H9 (cell line): ENCODE measurements at regions not wholly inside any gene's neighbourhood (a gene's known extent, or its start where the extent isn't known, plus 50 kb on each side); places are given as distances from the start of the nearest gene placed in this dataset.

Experiments
- DNase-seq: peaks from one replicate; pipeline ENCODE4 v3.0.0-alpha.2; 2017
- H2AFZ ChIP-seq: one replicate; pipeline ENCODE4 v1.6.1; 2013; ENCODE audit warnings: mild to moderate bottlenecking, low read length, control low read depth, moderate library complexity
- H2AK5ac ChIP-seq: 2 replicates; pipeline ENCODE4 v1.6.1; 2013; ENCODE audit warnings: low read length, control low read depth, mixed read lengths; ENCODE audit not compliant: insufficient read length
- H2BK120ac ChIP-seq: one replicate; pipeline ENCODE4 v1.6.1; 2013; ENCODE audit warnings: low read depth, mild to moderate bottlenecking, low read length, control low read depth, inconsistent platforms; ENCODE audit not compliant: poor library complexity, severe bottlenecking
- H2BK12ac ChIP-seq: 2 replicates; pipeline ENCODE4 v1.6.1; 2013; ENCODE audit warnings: low read length, control low read depth, mixed read lengths, low read depth; ENCODE audit not compliant: insufficient read length
- H2BK15ac ChIP-seq: 2 replicates; pipeline ENCODE4 v1.6.1; 2013; ENCODE audit warnings: low read depth, low read length, control low read depth
- H2BK20ac ChIP-seq: one replicate; pipeline ENCODE4 v1.6.1; 2013; ENCODE audit warnings: low read depth, mild to moderate bottlenecking, low read length, control low read depth, inconsistent platforms; ENCODE audit not compliant: poor library complexity, severe bottlenecking
- H2BK5ac ChIP-seq: 2 replicates; pipeline ENCODE4 v1.6.1; 2013; ENCODE audit warnings: low read length, control low read depth, mixed read lengths; ENCODE audit not compliant: insufficient read length
- H3K14ac ChIP-seq: 2 replicates; pipeline ENCODE4 v1.6.1; 2013; ENCODE audit warnings: low read length, control low read depth; ENCODE audit not compliant: insufficient read depth
- H3K18ac ChIP-seq: 2 replicates; pipeline ENCODE4 v1.6.1; 2013; ENCODE audit warnings: low read depth, mild to moderate bottlenecking, mixed read lengths, low read length, control low read depth; ENCODE audit not compliant: insufficient read length
- H3K23ac ChIP-seq: 2 replicates; pipeline ENCODE4 v1.6.1; 2013; ENCODE audit warnings: low read length, control low read depth, mixed read lengths, low read depth; ENCODE audit not compliant: insufficient read length
- H3K23me2 ChIP-seq: 2 replicates; pipeline ENCODE4 v1.6.1; 2013; ENCODE audit warnings: low read depth, mild to moderate bottlenecking, mixed read lengths, low read length, control low read depth; ENCODE audit not compliant: insufficient read length, poor library complexity, severe bottlenecking
- H3K27ac ChIP-seq: 2 replicates; pipeline ENCODE4 v1.5.1; 2013; ENCODE audit warnings: low read length, control low read depth, mixed read lengths, low read depth; ENCODE audit not compliant: insufficient read length
- H3K27me3 ChIP-seq: 2 replicates; pipeline ENCODE4 v1.6.1; 2013; ENCODE audit warnings: low read length, control low read depth, inconsistent platforms; ENCODE audit not compliant: insufficient read depth
- H3K4ac ChIP-seq: 2 replicates; pipeline ENCODE4 v1.6.1; 2013; ENCODE audit warnings: low read depth, mild to moderate bottlenecking, control low read depth, inconsistent platforms, low read length, moderate library complexity
- H3K4me1 ChIP-seq: 2 replicates; pipeline ENCODE4 v1.6.1; 2013; ENCODE audit warnings: low read length, control low read depth, inconsistent platforms; ENCODE audit not compliant: insufficient read depth
- H3K4me2 ChIP-seq: 2 replicates; pipeline ENCODE4 v1.6.1; 2013; ENCODE audit warnings: low read length, control low read depth, mixed read lengths; ENCODE audit not compliant: insufficient read length, insufficient read depth
- H3K56ac ChIP-seq: 2 replicates; pipeline ENCODE4 v1.6.1; 2013; ENCODE audit warnings: low read depth, mild to moderate bottlenecking, mixed read lengths, low read length, control low read depth; ENCODE audit not compliant: insufficient read length
- H3K79me1 ChIP-seq: 2 replicates; pipeline ENCODE4 v1.6.1; 2013; ENCODE audit warnings: low read depth, mild to moderate bottlenecking, moderate library complexity, low read length, control low read depth, inconsistent platforms; ENCODE audit not compliant: insufficient read depth, poor library complexity, severe bottlenecking
- H3K79me2 ChIP-seq: 2 replicates; pipeline ENCODE4 v1.6.1; 2013; ENCODE audit warnings: low read length, control low read depth, inconsistent platforms; ENCODE audit not compliant: insufficient read depth
- H3K9ac ChIP-seq: 2 replicates; pipeline ENCODE4 v1.6.1; 2013; ENCODE audit warnings: low read length, control low read depth, mixed read lengths; ENCODE audit not compliant: insufficient read length; ENCODE audit errors: extremely low read depth
- H3K9me3 ChIP-seq: one replicate; pipeline ENCODE4 v1.6.1; 2013; ENCODE audit warnings: low read depth, low read length, inconsistent platforms; ENCODE audit not compliant: control insufficient read depth
- H3T11ph ChIP-seq: one replicate; pipeline ENCODE4 v1.6.1; 2013; ENCODE audit warnings: mild to moderate bottlenecking, low read length, control low read depth, inconsistent platforms
- H4K20me1 ChIP-seq: one replicate; pipeline ENCODE4 v1.6.1; 2013; ENCODE audit not compliant: control insufficient read depth, insufficient read length, insufficient read depth
- H4K5ac ChIP-seq: 2 replicates; pipeline ENCODE4 v1.6.1; 2013; ENCODE audit warnings: low read depth, mild to moderate bottlenecking, mixed read lengths, low read length, control low read depth; ENCODE audit not compliant: insufficient read length
- H4K8ac ChIP-seq: replicated peaks from 2 replicates; pipeline ENCODE4 v1.6.1; 2013; ENCODE audit warnings: low read length, control low read depth, mixed read lengths, low read depth; ENCODE audit not compliant: insufficient read length
- H4K91ac ChIP-seq: 2 replicates; pipeline ENCODE4 v1.6.1; 2013; ENCODE audit warnings: low read depth, mild to moderate bottlenecking, moderate library complexity, mixed read lengths, low read length, control low read depth; ENCODE audit not compliant: insufficient read length
- H3K27ac Mint-ChIP-seq, 3 experiments: 2 replicates in 2 of 3; 3 replicates in 1 of 3; pipeline ENCODE4 v1.8.0; 2020 to 2021; ENCODE audit warnings: mixed read lengths in 3 of 3, mild to moderate bottlenecking in 1 of 3, moderate library complexity in 1 of 3
- H3K27me3 Mint-ChIP-seq: 2 replicates; pipeline ENCODE4 v1.8.0; 2021; ENCODE audit warnings: low read depth, mild to moderate bottlenecking, moderate library complexity, mixed read lengths
- H3K36me3 Mint-ChIP-seq, 3 experiments: 2 replicates in 2 of 3; 3 replicates in 1 of 3; pipeline ENCODE4 v1.8.0; 2020 to 2021; ENCODE audit warnings: low read depth in 3 of 3, mixed read lengths in 3 of 3; ENCODE audit not compliant: insufficient read depth in 1 of 3
- H3K4me1 Mint-ChIP-seq, 2 experiments: 2 replicates each; pipeline ENCODE4 v1.8.0; 2020; ENCODE audit warnings: mixed read lengths in 2 of 2
- H3K4me3 Mint-ChIP-seq, 2 experiments: 2 replicates in 1 of 2; 3 replicates in 1 of 2; pipeline ENCODE4 v1.8.0; 2020 to 2021; ENCODE audit warnings: mild to moderate bottlenecking in 2 of 2, mixed read lengths in 2 of 2, moderate library complexity in 1 of 2
- H3K9me3 Mint-ChIP-seq, 2 experiments: 2 replicates in 1 of 2; 3 replicates in 1 of 2; pipeline ENCODE4 v1.8.0; 2020; ENCODE audit warnings: mild to moderate bottlenecking in 2 of 2, mixed read lengths in 2 of 2, moderate library complexity in 1 of 2
- CTCF ChIP-seq: fragments of 200-600 bp; sonication (generic); conservative IDR thresholded peaks from 3 replicates; pipeline ENCODE4 v1.8.0; 2021; ENCODE audit warnings: antibody characterized with exemption, mild to moderate bottlenecking

- no peak overlapping the region for H2BK15ac ChIP-seq
- no peak overlapping the region for H3K27ac ChIP-seq
- no peak overlapping the region for H2AFZ ChIP-seq
- Mint-ChIP-seq H3K4me1 (peaks cover 2 to 7% of the 10 kb centered on the region in 2 experiments; a peak in 3 of 4 replicates), H3K27ac (no peak overlapping the region), H3K9me3 (peaks cover 7 to 16% of the 10 kb centered on the region in 2 experiments; a peak in 3 of 5 replicates), H3K36me3 (peaks cover 0 to 14% (median 3%) of the 10 kb centered on the region in 3 experiments; a peak in 3 of 7 replicates), H3K27me3 (no peaks in the 10 kb centered on the region), H3K4me3 (no peak overlapping the region)
- H2BK120ac ChIP-seq: no peak overlapping the region
- no peak overlapping the region for H2AK5ac ChIP-seq
- H4K91ac ChIP-seq: no peak overlapping the region
- H3K9ac ChIP-seq: no peak overlapping the region
- no peak for DNase-seq
- no peak overlapping the region for H3K4me2 ChIP-seq
- H3K9me3 ChIP-seq: no peaks in the 10 kb centered on the region
- H3K23ac ChIP-seq: no peak overlapping the region
- no peaks in the 10 kb centered on the region for H3K79me2 ChIP-seq
- H3K56ac ChIP-seq: no peak overlapping the region
- no peak for TF ChIP-seq CTCF
- no peaks in the 10 kb centered on the region for H3K23me2 ChIP-seq
- H3K79me1 ChIP-seq: no peaks in the 10 kb centered on the region
- H2BK5ac ChIP-seq: no peak overlapping the region
- H3K4ac ChIP-seq: no peak overlapping the region
- no peaks in the 10 kb centered on the region for H3K4me1 ChIP-seq
- no peak overlapping the region for H3K14ac ChIP-seq
- H4K20me1 ChIP-seq: no peaks in the 10 kb centered on the region
- H2BK20ac ChIP-seq: no peak overlapping the region
- H3K27me3 ChIP-seq: no peaks in the 10 kb centered on the region
- H3T11ph ChIP-seq: no peak overlapping the region
- no peak overlapping the region for H2BK12ac ChIP-seq
- no peak overlapping the region for H4K8ac ChIP-seq
- H4K5ac ChIP-seq: no peak overlapping the region
- no peak overlapping the region for H3K18ac ChIP-seq
These were observed 281.1 kb downstream of the BAMBI start for GRCh38 chr10:28958468-28958867.
